HG03108 (cell line): ENCODE measurements at regions not wholly inside any gene's neighbourhood (a gene's known extent, or its start where the extent isn't known, plus 50 kb on each side); places are given as distances from the start of the nearest gene placed in this dataset.

Source experiments
- ATAC-seq: cut with Tn5 transposase; IDR thresholded peaks from one replicate; pipeline ENCODE4 v1.9.1; 2021; ENCODE audit warnings: moderate library complexity; ENCODE audit not compliant: unreplicated experiment

DNA sequence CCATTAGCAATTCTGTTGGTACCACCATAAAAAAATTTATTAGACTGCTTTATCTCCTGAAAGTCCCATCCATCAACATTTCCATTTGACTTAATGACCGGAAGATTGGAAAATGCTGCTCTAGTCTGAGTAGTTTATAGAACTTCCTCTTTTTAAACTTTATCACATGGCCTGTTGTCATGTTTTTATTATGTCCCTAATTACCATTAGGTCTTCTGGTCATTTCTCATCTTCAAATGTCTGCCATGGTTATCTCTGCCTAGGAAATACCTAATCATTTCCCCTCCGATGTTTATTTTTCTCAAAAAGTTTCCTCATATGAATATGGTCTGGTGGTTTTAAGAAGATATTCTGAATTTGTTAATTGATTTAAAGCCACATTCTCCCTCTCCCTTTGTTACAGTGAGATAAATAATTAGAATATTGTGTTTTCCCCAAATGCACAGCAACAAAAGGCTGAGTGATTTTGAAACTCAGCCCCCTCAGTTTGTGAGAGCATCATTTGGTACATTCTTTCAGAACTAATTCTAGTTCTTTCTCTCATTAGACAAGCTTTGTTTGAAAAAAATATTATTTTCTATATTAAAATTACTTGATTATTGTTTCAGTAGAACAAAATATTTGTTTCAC, 317.1 kb upstream of the ST6GAL2 start:
- no peak for ATAC-seq

DNA sequence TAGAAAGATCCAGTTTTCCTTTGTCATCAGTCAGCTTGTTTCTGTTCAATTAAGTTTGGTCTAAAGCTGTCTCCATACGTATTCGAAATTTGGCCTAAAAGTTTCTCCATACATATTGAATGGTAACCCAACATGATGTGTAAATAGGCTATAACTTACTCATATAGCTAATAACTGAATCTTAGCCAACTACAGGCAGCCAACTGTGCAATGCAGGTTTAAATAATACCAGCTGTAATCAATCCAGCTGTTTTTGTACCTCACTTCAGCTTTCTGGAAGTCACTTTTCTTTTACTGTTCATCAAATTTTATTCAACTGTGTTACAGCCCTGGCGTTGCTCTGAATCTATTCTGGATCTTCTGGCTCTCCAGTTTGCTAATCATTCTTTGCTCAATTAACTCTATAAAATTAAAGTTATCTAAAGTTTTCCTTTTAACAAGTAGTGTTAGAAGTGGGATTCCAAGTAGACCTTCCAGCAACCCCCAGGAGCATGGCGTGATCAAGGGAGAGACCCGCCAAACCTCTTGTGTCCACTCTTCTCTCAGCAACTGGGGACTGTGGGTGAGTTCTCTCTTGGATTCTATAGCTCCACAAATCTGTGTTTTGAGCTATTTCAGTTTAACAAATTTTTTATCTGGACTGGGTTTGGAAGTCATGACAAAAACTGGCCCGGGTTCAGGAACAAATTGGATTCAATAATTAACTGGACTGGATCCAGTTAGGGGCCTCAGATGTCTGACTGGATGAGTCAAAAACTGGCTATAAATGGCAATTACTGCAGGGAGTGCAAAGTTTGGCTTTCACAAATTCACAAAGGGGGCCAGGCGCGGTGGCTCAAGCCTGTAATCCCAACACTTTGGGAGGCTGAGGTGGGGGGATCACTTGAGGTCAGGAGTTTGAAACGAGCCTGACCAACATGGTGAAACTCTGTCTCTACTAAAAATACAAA, 329.7 kb upstream of the ST6GAL2 start:
- no peak for ATAC-seq

DNA sequence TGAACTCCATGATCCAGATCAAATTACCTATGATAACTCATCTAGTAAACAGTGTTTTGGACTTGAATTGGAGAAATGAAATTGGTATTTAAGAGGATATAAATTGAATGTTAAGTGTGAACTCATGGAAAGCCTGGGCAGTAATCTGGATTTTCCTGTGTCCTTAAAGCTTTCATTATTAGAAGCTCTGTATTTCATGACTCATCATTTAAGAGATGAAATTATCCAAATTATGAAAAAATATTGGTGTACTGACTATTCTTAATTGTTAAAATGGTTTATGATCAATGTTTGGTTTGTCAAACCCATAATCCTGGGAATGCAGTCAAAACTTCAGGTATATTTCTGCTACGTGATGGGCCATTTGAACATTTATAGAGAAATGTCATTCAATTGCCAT, 332.2 kb upstream of the ST6GAL2 start:
- ATAC-seq: no peak

DNA sequence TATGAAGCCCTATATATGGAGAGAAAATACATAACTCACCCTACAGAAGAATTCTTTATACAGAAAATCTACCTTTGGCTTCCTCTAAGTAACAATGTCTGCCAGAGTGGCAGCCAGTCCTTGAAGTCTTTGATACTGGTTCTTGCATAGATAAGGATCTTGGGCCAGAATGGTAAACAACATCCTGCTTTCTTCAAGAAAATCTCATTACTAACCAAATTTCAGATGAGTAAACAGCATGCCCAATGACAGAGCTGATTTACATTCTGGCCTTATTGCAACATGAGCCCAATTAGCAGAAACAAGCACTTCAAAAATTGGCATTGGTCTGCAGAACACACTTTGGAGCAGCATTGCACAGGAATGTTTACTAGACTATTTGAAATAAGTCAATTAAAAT, 336.5 kb upstream of the ST6GAL2 start:
- no peak for ATAC-seq

DNA sequence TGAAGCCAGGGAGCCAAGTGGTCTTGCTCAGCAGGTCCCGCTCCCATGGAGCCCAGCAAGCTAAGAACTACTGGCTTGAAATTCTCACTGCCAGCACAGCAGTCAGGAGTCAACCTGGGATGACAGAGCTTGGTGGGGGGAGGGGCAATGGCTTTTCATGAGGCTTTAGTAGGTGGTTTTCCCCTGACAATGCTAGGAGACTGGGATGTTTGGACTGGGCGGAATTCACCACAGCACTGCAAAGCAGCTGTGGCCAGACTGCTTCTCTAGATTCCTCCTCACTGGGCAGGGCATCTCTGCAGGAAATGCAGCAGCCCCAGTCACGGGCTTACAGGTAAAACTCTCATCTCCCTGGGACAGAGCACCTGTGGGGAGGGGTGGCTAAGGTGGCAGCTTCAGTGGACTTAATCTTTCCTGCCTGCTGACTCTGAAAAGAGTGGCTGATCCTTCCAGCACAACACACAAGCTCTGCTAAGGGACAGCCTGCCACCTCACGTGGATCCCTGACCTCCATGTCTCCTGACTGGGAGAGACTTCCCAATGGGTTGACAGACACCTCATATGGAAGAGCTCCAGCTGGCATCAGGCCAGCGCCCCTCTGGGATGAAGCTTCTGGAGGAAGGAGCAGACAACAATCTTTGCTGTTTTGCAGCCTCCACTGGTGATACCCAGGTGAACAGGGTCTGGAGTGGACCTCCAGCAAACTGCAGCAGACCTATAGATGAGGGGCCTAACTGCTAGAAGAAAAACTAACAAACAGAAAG, 349.7 kb upstream of the ST6GAL2 start:
- ATAC-seq: no peak

DNA sequence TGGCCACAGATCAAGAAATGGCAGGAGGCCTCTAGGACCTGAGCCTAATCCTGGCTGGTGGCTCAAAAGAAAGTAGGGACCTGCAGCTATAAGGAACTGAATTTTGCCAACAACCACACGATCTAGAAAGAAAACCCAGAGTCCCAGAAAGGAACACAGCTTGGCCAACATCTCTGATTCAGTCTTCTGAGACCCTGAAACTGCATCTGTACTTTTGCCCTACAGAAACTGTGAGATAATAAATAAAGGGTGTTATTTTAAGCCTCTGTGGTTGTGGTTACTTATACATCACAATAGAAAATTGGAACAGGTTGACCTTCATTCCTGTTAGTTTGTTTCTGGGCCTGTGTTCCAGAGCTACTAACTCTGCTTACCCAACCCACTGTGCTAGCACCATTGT, 356.8 kb upstream of the ST6GAL2 start:
- ATAC-seq: no peak

DNA sequence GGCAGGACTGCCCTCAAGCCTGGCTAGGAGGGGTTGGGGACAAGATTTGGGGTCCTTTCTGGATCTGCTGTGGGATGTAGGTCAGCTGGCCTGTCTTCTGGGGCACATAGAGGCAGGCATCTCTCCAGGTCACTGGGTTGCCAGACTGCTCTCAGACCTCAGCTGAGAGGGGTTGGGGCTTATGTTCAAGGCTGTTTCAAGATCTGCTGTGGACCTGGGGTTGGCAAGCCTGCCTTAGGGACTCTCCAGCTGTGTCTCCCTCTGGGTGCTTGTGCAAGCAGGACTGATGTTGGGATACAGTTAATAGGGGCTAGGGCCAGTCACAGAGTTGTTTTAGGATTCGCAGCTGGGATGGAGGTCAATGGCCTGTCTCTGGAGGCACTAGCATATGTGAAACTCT, 363.0 kb upstream of the ST6GAL2 start:
- ATAC-seq: no peak

- no peak for ATAC-seq
Measured at GRCh38 chr2:107255744-107256143, 369.8 kb upstream of the ST6GAL2 start.

DNA sequence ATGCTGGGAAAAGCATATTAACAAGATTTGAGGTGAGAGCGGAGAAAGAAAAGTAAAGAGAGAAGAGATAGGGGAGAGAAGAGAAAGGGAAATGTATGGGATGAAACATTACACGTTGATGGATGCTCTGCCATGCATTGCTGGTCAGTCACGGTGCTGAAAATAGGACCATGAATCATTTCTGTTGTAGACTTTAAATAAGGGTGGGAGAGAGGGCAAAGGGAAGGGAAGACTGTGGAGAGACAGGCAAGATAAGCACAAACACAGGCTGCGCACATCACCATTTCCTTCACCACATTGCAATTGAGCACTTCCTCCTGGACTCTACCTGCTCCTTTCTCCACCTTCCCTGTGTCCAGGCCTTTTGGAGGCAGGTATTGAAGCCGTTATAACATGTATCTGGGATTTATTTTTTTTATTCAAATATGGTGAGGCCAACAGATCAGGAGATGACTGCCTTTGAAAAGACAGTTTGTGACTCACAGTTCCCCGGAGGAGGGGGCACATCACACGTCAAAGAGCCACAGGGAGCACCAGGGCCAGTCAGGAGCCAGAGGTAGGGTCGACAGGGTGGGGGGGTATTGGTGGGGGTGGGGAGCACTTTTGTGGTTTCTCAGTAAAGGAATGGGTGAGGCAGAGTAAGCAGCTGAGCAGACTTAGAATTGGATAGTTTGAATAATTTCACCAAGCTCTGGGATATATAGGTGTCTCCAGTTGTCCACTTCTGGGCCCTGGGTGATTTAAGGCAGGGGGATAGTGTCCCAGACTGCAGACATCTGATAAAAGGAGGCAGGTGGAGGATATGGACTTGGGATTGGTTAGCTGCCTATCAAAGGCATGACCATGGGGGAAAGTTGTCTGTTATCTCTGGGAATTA, 372.8 kb upstream of the ST6GAL2 start:
- no peak for ATAC-seq

DNA sequence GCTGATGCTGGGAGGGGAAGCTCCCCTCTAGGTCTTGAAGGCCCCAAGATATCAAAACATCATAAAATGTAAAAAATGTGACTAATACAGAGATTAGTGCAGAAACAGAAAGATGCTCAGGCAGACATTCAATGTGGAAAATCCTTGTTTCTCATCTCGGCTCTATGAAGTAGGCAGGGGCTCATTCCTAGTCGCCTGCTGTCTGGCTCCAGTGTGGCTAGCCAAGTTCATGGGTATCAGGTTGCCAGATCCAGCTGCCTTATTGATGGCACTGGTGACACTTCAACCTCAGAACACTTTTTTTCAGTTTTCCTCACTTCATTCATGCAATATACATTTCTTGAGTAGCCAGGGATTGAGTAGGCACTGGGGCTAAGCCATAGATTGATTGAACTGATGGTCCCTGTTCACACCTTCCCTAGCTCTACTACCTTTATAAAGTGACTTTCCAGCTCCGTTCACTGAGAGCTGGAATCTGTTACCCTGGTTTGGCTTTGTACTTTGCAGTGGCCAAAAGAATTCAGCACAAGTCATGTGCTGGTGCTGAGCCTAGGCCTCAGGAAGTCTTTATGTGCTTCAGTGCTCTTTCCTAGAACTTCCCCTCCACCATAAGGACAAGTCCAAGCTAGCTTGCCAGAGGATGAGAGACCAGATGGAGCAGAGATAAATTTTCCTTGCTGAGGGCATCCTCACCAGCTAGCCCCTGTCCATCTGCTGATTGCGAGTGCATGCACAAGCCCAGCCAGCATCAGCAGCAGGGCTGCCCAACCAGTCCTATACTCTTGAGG, 373.6 kb upstream of the ST6GAL2 start:
- no peak for ATAC-seq

DNA sequence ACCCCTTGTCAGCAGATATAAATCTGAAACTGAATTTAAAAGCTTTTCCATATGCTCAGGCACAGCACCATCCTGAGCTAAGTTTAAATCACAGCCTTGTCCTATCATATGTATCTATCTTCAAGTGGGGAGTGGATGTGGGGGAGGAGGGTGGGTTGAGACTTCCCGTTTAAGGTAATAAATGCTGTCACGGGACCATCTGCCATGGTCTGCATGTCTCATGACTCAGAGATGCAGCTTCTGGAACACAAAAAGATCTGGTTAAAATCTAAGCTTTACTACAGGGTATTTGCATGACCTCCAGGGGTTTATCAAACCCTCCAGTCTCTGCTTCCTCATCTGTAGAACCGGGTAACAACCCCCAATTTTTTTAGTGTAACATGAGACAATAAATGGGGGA, 377.7 kb upstream of the ST6GAL2 start:
- no peak for ATAC-seq

- no peak for ATAC-seq
Measured at GRCh38 chr2:107264184-107264583, 378.2 kb upstream of the ST6GAL2 start.

- ATAC-seq: no peak
Measured at GRCh38 chr2:107266555-107266954, 380.6 kb upstream of the ST6GAL2 start.

DNA sequence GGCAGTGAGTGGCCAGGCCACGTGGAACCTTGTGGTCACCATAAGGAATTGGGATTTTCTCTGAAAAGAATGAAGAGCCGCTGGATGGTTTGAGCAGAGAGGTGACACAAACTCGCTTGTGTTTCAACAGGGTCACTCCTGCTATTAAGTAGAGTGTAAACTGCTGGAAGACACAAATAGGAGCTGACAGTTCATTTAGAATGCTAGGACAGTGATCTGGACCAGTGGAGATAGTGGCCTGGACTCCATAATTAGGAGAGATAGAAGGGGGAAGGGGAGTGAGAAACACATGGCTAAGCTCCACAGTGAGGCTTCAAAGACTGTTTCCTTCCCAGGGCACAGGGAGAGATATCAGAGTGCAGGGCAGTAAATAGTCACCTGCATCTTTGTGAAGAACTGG, 381.1 kb upstream of the ST6GAL2 start:
- ATAC-seq: no peak

DNA sequence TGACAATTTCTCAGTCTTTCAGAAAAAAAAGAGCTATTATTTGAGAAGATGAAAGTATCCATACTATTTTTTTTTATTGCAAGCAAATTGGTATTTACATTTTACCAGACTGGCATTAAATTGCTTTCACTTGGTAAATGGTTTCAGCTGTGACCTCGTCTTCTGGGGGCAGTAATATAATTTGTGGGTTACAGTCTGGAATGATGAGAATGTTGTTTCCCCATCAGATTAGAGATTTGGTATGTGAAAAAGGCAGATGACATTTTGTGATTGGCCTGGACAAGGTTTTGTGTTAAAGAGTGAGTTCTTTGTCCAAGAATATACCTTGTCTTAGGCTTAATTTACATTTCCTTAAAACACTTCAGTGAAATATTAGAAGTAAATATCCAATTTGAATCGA, 390.1 kb upstream of the ST6GAL2 start:
- no peak for ATAC-seq

DNA sequence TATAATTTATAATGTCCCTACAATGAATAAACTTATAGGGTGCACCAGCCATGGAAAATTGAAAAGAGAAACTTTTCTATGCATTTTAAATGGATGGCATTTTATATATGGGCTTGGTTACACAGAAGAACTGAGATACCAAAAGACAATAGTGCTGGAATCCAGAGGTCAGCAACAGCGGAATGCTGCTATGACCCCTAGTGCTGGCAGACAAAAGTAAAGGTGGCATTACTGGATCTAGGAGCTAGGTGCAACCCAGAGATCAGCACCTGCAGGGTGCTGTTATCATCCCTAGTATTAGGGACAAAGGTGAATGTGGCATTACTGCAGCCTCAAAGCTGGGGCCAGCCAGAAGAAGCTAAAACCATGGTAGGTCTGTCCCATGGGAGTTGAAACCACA, 392.7 kb upstream of the ST6GAL2 start:
- ATAC-seq: no peak

DNA sequence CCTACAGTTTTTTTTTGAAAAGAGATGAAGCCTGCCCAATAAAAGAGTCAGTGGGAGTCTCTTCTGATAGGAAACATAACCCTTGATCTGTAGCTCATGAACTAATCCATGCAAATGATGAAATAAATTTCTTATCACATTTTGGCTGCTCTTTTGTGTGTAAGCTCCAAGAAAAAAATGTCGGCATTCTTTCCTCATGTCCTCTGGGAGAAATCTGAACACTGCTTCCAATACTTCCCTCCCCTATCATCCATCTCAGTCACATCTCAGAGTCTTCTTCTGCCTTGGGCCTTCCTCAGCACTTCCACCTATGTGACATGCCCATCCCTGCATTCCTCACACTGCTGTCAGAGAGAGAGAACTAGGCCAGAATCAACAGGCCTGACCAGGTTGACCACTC, 395.7 kb upstream of the ST6GAL2 start:
- ATAC-seq: no peak

DNA sequence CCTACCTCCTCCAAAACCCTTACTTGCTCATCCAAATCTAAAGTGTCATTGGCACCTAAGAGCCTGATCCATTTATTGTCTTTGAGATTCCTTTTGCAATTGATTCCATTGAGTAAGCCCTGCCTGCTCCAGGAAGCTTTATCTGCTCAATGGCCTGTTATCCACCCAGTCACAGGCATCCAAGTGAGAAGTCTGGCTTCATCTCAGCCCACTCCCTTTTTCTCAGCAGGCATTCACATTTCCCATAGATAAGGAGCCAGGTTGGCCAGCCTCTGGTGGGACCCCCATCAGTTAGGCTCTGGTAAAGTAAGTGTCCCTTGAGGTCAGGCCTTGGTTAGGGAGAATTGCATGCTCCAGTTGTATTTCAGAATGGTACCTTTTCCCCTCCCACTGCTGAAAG, 396.2 kb upstream of the ST6GAL2 start:
- no peak for ATAC-seq

DNA sequence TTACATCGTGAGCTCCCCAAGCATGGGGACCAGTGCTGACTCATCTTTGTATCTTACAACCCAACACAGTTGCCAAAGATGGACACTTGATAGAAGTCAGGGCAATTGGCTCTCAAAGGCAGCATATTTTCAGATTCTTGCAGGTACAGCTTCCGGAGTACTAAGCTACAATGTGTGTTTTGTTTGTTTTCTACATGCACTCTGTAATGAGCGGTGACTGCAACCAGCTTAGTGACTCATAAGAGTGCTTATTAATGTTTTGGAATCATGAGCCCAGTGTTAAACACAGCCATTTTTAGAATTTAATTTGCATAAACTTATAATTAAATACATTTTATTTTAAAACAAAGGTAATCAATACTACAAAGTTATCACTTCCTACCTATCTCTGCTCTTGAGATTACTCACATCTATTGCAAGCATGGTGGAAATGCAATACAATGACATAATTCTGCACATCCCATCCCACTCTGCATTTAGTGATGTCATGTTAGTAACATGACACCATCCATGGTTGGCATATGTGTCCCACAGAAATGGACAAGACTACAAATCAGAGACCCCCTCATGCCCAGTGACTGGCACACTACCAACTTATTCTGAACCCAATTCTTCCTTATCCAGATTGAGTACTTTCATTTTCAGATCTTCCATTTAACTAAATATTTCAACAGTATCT, 399.8 kb upstream of the ST6GAL2 start:
- no peak for ATAC-seq
